22Rv1 (cell line): ENCODE measurements at regions not wholly inside any gene's neighbourhood (a gene's known extent, or its start where the extent isn't known, plus 50 kb on each side); places are given as distances from the start of the nearest gene placed in this dataset.

Experiments
- H3K27ac ChIP-seq: fragments of 450-650 bp; 2 replicates; pipeline ENCODE4 v1.5.1; 2017
- ZFX ChIP-seq: fragments of 450-650 bp; IDR thresholded peaks from 2 replicates; pipeline ENCODE4 v1.6.1; 2017; ENCODE audit warnings: antibody characterized with exemption, borderline replicate concordance
- TF ChIP-seq, protein P1 (sequence below): fragments of 450-650 bp; IDR thresholded peaks from 2 replicates; pipeline ENCODE4 v1.5.1; 2017; ENCODE audit warnings: mild to moderate bottlenecking

DNA sequence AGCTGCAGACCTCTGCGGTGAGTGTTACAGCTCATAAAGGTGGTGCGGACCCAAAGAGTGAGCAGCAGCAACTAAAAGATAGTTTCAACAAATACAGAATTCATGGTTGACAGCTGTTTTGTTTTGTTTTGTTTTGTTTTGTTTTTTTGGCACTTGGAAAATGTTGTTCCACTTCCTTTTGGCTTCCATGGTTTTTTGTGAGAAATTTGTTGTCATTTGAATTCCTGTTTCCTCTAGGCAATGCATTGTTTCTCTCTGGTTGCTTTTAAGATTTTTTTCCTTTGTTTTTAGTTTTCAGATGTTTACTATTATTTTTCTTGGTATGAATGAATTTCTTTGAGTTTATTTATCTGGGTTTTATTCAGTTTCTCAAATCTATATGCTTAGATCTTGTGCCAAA, 229.4 kb downstream of the MID1IP1 start:
- H3K27ac ChIP-seq = no peak overlapping the region
- TF ChIP-seq, protein P1, sequence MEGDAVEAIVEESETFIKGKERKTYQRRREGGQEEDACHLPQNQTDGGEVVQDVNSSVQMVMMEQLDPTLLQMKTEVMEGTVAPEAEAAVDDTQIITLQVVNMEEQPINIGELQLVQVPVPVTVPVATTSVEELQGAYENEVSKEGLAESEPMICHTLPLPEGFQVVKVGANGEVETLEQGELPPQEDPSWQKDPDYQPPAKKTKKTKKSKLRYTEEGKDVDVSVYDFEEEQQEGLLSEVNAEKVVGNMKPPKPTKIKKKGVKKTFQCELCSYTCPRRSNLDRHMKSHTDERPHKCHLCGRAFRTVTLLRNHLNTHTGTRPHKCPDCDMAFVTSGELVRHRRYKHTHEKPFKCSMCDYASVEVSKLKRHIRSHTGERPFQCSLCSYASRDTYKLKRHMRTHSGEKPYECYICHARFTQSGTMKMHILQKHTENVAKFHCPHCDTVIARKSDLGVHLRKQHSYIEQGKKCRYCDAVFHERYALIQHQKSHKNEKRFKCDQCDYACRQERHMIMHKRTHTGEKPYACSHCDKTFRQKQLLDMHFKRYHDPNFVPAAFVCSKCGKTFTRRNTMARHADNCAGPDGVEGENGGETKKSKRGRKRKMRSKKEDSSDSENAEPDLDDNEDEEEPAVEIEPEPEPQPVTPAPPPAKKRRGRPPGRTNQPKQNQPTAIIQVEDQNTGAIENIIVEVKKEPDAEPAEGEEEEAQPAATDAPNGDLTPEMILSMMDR = no peak
- no peak for TF ChIP-seq ZFX

DNA sequence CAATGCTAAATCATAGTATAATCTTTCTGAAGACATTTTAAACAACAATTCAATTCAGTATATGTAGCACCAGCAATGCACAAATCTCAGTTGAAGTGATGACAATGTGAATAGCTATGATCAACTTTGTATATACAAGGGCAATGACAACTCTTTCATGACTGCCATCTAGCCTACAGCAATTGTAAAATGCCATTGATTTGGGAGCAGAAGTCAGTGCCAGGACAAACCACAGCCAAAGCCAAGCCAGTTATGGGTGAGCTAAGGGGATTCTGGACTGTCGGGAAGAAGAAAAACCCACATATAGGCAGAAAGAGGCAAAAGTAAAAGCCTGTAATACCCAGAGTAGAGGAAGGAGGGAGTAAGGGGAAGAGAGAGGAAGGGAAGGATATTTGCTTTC, 238.6 kb downstream of the MID1IP1 start:
- TF ChIP-seq ZFX = no peak
- TF ChIP-seq, protein P1 = no peak

DNA sequence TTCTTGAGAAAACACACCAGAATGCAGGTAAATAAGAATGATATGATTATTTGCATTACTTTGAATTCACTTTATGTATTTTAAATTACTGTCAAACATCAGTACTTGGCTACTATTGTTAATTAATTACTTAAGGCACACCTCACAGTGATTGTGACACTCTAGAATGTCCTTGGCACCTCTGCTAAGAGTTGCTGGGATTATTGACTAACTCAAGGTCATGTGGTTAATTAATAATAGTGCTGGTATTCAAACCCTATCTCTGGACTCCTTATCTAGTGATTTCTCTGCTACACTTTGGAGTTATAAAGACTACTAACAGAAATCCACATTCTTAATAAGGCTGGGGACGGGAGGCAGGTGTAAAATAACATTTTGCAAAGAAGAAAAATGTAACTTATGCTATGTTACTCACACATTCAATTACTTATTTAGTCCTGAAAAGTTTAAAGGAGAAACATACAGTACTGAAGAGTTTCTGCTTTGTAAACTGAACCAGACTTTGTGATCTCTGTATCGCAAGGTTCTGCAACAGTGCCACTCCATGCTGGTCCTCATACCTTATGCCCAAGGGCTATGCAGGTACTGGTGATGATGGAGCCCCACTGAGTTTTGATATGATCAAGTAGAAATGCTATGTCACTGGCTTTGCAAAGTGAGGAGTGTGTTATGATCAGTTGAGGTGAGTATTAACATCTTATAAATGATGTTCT, 242.7 kb downstream of the MID1IP1 start:
- H3K27ac ChIP-seq = no peak overlapping the region
- TF ChIP-seq, protein P1 = no peak
- TF ChIP-seq ZFX = no peak

More for the DNA sequence above, 238.6 kb downstream of the MID1IP1 start:
- no peak overlapping the region for H3K27ac ChIP-seq

DNA sequence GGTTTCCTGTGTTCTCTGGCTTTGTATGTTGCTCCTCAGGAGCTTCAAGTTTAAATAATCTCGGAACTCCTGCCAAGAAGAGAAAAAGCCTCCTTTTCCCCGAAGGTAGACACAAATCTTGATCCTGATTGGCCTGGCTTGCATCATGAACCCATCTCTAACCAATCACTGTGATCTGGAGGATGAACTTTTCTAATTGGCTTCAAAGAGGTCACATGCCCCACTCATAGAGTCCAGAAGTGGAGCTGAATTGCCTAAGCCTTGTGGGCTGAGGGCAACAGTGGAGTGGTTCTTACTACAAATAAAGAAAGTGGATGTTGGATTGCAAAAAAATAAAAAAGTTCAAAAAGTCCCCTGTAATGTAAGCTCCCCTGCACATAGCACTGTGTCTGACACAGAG, 245.9 kb downstream of the MID1IP1 start:
- no peak for TF ChIP-seq ZFX
- TF ChIP-seq, protein P1 = no peak
- no peak overlapping the region for H3K27ac ChIP-seq

DNA sequence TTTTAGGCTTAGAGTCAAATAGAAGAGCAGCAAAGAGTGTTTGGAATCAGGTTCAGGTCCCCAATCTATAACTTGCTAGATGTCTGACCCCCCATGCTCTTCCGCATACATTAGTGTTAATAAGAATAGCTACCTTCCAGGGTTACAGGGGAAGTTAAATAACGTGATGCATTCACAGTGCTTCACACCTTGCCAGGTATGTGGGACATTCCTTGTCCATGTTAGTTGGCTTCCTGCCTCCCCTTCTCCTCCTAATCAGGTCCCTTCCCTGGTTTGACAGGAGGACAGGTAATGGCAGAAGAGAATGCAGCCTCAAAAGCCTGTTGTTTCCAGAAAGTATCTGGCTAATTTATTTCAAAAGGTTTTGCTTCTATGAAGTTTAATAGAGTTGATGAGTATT, 248.7 kb downstream of the MID1IP1 start:
- no peak overlapping the region for H3K27ac ChIP-seq
- TF ChIP-seq, protein P1 = no peak
- no peak for TF ChIP-seq ZFX

DNA sequence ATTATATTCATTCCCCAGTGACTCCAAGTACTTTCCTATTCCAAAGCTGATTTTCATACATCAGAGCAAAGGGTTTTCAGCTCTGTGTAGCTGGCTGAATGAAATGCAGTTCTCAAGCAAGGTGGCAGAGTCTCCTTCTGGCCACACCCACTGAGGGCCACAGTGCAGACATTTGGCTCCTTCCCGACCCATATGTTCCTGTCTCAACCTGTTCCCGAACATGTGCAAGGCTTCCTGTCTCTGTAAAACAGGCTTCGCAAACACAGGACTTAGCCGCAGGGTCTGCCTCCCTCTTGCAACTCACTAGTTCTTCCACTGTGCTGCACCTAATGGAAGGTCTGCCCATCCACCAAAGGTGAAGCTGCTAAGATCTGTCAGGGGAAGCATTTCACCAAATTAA, 249.2 kb downstream of the MID1IP1 start:
- TF ChIP-seq ZFX = no peak
- TF ChIP-seq, protein P1 = no peak
- H3K27ac ChIP-seq = no peak overlapping the region

DNA sequence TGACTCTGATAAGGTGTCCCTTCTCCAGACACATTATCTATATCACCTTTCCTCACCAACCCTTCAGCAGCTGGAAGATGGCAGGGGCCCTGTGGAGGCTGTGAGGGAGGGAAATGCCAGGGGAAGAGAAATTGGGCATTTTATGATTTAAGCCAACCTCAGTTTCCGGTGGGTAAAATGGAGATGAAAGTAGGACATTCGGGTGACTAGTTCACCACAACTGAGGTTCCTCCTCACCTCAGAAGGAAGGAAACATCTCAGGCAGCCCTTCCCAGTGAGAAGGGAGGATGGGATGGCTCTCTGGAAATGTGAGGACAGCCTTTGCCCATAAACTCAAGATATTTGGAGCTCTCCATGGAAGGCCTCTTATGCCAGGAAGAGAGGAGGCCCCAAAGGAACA, 251.5 kb downstream of the MID1IP1 start:
- TF ChIP-seq, protein P1 = no peak
- no peak for TF ChIP-seq ZFX

More for the DNA sequence above, 251.5 kb downstream of the MID1IP1 start:
- no peak overlapping the region for H3K27ac ChIP-seq
